Uterus (tissue), 3 donors: ENCODE measurements at regions not wholly inside any gene's neighbourhood (a gene's known extent, or its start where the extent isn't known, plus 50 kb on each side); places are given as distances from the start of the nearest gene placed in this dataset.

ENCODE experiments used
- DNase-seq, 2 donors: peaks; one replicate each; pipeline ENCODE4 v3.0.0-alpha.2; 2019 to 2020
- H3K27ac ChIP-seq, 2 donors: fragments of 200-600 bp; sonication (generic); 1 replicate in 1 of 2; 2 replicates in 1 of 2; pipeline ENCODE4 v1.5.1; 2016 to 2018
- H3K27me3 ChIP-seq, 2 donors: fragments of 200-600 bp; sonication (generic); one replicate each; pipeline ENCODE4 v1.5.1; 2018 to 2019; ENCODE audit warnings: control low read depth in 1 of 2
- H3K36me3 ChIP-seq, 2 donors: fragments of 200-600 bp; sonication (generic); one replicate each; pipeline ENCODE4 v1.5.1; 2019; ENCODE audit warnings: control low read depth in 1 of 2
- H3K4me1 ChIP-seq, 2 donors: fragments of 200-600 bp; sonication (generic); one replicate each; pipeline ENCODE4 v1.5.1; 2018 to 2019; ENCODE audit warnings: control low read depth in 1 of 2
- H3K4me3 ChIP-seq, 2 donors: fragments of 200-600 bp; sonication (generic); 1 replicate in 1 of 2; 2 replicates in 1 of 2; pipeline ENCODE4 v1.5.1; 2018 to 2019; ENCODE audit warnings: mild to moderate bottlenecking in 1 of 2
- H3K9me3 ChIP-seq, 2 donors: fragments of 200-600 bp; sonication (generic); one replicate each; pipeline ENCODE4 v1.5.1; 2019; ENCODE audit warnings: control low read depth in 1 of 2
- POLR2A ChIP-seq, 2 donors: fragments of 450-650 bp; IDR thresholded peaks; one replicate each; pipeline ENCODE4 v1.6.1; 2016; ENCODE audit warnings: antibody characterized with exemption in 2 of 2, mild to moderate bottlenecking in 1 of 2, moderate library complexity in 1 of 2
- intact Hi-C: fragments of 100-400 bp; cut with DNase I; formaldehyde crosslinking; loops from one replicate; pipeline ENCODE4 v1.15.1; 2023; ENCODE audit warnings: low total_unique reads
- TF ChIP-seq, protein P1 (sequence below), 4 experiments: fragments of 200-600 bp in 2 of 4; fragments of 450-650 bp in 2 of 4; sonication (generic) in 2 of 4; IDR thresholded peaks; one replicate each; pipeline ENCODE4 v1.5.1; 2016 to 2019; ENCODE audit warnings: antibody characterized with exemption in 4 of 4, mild to moderate bottlenecking in 2 of 4, moderate library complexity in 1 of 4
- donor health status: DM: yes; HTN: yes; CAD: no.

DNA sequence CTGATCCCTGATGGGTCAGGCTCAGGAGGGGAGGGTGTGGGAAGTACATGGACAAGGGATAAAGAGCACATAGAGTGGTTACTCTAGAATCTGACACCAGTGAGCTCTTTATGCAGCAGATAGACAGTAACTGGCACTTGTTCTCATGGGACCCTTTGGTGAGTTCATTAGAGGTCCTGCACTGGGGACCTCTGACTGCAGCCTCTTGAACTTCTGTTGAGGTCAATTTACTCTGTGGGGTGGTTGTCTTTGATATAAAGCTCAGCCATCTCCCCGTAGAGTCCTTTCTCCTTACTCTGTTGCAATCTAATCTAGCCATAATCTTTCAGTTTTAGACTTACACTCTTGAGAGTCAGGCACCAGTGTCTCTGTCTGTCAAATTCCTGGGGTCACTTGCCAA, 222.4 kb downstream of the GPAT3 start:
- DNase-seq = no peak
- Histone ChIP-seq H3K27me3 (no peaks in the 10 kb centered on the region), H3K4me3 (no peak overlapping the region), H3K4me1 (no peaks in the 10 kb centered on the region), H3K27ac (no peak overlapping the region), H3K36me3 (no peaks in the 10 kb centered on the region), H3K9me3 (no peaks in the 10 kb centered on the region)
- intact Hi-C loops = no loop called here
- no peak for TF ChIP-seq POLR2A (IDR thresholded peaks at IDR 0.05)
- TF ChIP-seq, protein P1, sequence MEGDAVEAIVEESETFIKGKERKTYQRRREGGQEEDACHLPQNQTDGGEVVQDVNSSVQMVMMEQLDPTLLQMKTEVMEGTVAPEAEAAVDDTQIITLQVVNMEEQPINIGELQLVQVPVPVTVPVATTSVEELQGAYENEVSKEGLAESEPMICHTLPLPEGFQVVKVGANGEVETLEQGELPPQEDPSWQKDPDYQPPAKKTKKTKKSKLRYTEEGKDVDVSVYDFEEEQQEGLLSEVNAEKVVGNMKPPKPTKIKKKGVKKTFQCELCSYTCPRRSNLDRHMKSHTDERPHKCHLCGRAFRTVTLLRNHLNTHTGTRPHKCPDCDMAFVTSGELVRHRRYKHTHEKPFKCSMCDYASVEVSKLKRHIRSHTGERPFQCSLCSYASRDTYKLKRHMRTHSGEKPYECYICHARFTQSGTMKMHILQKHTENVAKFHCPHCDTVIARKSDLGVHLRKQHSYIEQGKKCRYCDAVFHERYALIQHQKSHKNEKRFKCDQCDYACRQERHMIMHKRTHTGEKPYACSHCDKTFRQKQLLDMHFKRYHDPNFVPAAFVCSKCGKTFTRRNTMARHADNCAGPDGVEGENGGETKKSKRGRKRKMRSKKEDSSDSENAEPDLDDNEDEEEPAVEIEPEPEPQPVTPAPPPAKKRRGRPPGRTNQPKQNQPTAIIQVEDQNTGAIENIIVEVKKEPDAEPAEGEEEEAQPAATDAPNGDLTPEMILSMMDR (IDR thresholded peaks at IDR 0.05) = no peak

DNA sequence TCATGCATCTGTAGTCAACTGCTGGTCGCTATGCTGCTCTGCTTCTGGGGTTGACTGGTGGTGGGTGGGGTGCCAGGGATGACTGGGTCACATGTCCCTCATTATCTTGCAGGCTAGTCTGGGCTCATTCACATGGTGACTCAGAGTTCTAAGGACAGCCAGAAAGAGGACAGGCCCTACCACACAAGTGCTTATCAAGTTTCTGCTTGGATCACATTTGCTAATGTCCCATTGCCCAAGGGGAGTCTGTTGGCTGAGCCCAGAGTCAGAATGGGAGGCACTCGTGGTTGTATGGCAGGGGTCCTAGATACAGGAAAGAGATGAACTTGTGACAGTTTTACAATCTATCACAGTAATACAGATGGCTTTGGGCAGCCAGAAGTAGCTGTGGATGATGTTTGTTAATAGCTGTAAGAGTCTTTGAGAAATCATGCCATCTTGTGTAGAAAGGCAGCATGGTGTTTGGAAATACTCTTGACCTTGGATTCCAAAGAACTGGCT, 221.3 kb downstream of the GPAT3 start:
- H3K36me3 ChIP-seq = no peaks in the 10 kb centered on the region
- H3K27me3 ChIP-seq = no peaks in the 10 kb centered on the region
- no peak for TF ChIP-seq POLR2A (IDR thresholded peaks at IDR 0.05)
- TF ChIP-seq, protein P1 (IDR thresholded peaks at IDR 0.05) = no peak
- no peak for DNase-seq
- no peak overlapping the region for H3K27ac ChIP-seq
- H3K4me3 ChIP-seq = no peak overlapping the region
- intact Hi-C loops = no loop called here
- no peaks in the 10 kb centered on the region for H3K9me3 ChIP-seq
- no peaks in the 10 kb centered on the region for H3K4me1 ChIP-seq

DNA sequence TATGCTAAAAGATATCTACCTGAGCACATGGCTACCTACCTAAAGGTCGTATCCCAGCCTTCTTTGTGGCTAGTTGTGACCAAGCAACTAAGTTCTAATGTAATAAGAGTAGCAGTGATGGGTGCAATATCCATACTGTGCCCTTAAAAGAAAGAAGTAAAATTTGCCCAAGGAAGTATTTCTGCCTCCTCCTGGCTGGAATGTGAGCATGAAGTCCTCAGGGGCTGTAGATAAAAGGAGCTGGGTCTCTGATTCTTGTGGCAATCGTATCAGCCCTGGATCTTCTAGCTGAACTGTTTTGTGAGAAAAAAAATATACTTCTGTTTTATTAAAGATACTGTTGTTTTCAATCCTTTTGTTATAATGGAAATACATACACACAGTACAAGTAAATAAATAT, 217.4 kb downstream of the GPAT3 start:
- TF ChIP-seq, protein P1 (IDR thresholded peaks at IDR 0.05) = no peak
- no peak for TF ChIP-seq POLR2A (IDR thresholded peaks at IDR 0.05)
- intact Hi-C loops = no loop called here

DNA sequence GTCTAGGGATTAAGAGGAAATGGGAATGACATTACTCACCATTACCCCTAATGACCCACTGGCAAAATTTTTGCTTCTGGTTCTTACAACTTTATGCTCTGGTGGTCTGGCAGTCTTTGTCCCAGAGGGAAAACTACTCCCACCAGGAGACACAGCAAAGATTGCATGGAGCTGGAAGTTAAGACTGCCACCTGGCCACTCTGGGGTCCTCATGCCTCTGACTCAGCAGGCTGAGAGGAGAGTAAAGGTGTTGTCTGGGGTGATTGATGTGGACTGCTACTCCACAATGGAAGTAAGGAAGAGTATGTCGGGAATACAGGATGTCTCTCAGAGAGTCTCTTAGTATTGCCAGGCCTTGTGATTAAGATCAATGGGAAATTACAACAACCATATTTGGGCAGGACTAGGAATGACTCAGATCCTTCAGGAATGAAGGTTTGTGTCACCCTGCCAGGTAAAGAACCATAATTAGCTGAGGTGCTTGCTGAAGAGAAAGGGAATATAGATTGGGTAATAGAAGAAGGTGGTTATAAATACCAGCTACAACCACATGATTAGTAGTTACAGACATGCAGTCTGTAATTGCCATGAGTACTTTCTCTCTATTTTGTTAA, 215.5 kb downstream of the GPAT3 start:
- Histone ChIP-seq H3K9me3 (no peaks in the 10 kb centered on the region), H3K4me1 (no peaks in the 10 kb centered on the region), H3K4me3 (no peak overlapping the region), H3K27me3 (no peaks in the 10 kb centered on the region), H3K27ac (no peak overlapping the region), H3K36me3 (no peaks in the 10 kb centered on the region)
- TF ChIP-seq, protein P1 (IDR thresholded peaks at IDR 0.05) = no peak
- no peak for TF ChIP-seq POLR2A (IDR thresholded peaks at IDR 0.05)
- intact Hi-C loops = no loop called here
- DNase-seq = no peak

More for the DNA sequence above, 217.4 kb downstream of the GPAT3 start:
- Histone ChIP-seq H3K27me3 (no peaks in the 10 kb centered on the region), H3K9me3 (no peaks in the 10 kb centered on the region), H3K36me3 (no peaks in the 10 kb centered on the region), H3K27ac (no peak overlapping the region), H3K4me1 (no peaks in the 10 kb centered on the region), H3K4me3 (no peak overlapping the region)
- no peak for DNase-seq

DNA sequence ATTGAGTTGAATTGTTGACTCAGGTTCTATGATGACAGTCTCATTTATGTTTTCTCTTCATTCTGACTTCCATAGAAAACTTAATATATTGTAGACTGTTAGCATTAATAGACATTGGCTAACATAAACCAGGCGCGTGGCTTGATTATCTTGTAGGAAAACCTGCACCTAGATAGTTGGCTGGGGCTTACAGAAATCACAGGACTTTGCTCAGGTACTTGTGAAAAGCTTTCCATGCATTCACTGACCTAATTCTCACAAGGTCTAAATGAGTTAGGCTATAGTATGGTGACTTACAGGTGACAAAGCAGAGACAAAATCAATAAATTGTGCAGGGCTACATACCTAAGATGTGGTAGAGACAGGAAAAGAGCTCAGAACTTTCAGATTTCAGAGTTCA, 212.8 kb downstream of the GPAT3 start:
- no peak overlapping the region for H3K27ac ChIP-seq
- H3K4me3 ChIP-seq = no peak overlapping the region
- no peak for DNase-seq
- H3K36me3 ChIP-seq = no peaks in the 10 kb centered on the region
- H3K9me3 ChIP-seq = no peaks in the 10 kb centered on the region
- H3K27me3 ChIP-seq = no peaks in the 10 kb centered on the region
- no peaks in the 10 kb centered on the region for H3K4me1 ChIP-seq
- TF ChIP-seq, protein P1 (IDR thresholded peaks at IDR 0.05) = no peak
- no peak for TF ChIP-seq POLR2A (IDR thresholded peaks at IDR 0.05)
- intact Hi-C loops = no loop called here
